ENCODE measurements at regions not wholly inside any gene's neighbourhood (a gene's known extent, or its start where the extent isn't known, plus 50 kb on each side); places are given as distances from the start of the nearest gene placed in this dataset.
"Not testable (repeated sequence)": the region's sequence is repeated elsewhere in the genome, so short reads cannot be mapped to it uniquely, and the experiment has no call there.

DNA sequence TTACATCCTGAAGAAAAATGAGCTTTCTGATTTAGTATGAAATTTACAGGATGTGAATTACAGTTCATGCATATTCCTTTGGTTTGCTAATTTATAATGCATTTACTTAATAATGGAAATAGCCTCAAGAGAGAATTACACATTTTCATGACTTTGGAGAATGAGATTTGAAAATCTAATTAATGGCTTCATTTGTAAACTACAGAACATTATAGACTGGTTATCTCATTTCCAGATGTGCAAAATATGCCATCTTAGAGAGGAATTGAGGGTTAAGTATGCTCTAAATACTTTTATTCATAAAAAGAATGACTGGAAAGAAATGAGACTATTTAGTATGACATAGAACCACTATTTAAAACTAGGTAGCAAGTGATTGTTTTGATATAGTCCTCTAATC, 94.2 kb upstream of the DNAJC10 start:
- intact Hi-C loops (cut with DNase I), result no loop called here

DNA sequence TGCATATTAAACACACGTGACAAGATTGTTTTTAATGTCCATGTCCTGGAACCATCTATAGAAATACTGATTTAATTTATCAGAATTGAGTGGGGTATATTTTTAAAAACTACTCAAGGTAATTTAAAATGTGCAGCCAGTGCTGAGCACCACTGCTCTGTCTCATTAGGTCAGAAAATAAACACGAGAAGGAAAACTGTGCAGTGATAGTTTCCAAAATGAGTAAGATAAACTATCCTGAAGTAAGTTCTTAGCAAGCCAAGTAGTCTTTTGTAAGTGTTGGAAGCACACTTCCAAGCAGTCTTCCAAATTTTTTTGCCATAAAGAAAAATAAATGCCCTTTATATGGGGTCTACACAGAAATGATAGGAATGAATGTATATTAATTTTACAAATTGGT, 93.8 kb upstream of the DNAJC10 start:
- intact Hi-C loops (cut with DNase I), result no loop called here

More for the DNA sequence above, 94.2 kb upstream of the DNAJC10 start:
- DNase-seq (ENCODE audit: low spot score), result no peak

DNA sequence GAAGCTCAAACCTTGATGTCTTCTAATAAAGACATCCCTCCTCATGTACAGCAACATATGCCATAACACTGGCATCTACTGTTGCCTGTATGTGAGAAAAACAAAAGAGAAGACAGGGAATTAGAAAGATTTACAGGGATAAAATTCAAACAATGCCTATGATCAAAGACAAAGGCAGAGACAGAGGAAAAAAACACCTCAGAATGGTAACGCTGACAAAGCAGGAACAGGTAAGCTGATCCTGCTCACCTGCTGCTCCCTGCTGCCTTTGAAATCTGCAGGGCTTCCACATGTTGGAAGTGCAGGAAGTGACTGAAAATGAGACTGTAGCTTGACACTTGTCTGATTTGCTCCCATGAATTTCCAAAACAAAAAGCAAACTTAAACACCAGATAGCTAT, 90.2 kb upstream of the DNAJC10 start:
- DNase-seq (ENCODE audit: low spot score), result no peak
- intact Hi-C loops (cut with DNase I), result no loop called here

More for the DNA sequence above, 93.8 kb upstream of the DNAJC10 start:
- DNase-seq (ENCODE audit: low spot score), result no peak

DNA sequence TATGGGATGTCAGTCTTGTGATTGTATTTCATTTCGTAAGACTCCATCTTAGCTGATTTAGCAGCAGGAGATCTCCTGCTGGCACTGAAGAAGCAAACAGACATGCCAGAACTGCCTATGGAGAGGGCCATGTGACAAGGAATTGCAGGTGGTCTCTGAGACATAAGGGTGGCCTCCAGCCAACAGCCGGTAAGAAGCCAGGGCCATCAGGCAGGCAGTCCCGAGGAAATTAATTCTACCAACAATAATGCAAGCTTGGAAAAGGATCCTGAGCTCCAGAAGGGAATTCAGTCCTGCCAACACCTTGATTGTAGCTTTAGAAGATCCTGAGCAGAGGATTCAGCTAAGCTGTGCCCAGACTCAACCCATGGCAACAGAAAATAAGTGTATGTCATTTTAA, 87.1 kb upstream of the DNAJC10 start:
- DNase-seq (ENCODE audit: low spot score), result no peak
- intact Hi-C loops (cut with DNase I), result no loop called here

DNA sequence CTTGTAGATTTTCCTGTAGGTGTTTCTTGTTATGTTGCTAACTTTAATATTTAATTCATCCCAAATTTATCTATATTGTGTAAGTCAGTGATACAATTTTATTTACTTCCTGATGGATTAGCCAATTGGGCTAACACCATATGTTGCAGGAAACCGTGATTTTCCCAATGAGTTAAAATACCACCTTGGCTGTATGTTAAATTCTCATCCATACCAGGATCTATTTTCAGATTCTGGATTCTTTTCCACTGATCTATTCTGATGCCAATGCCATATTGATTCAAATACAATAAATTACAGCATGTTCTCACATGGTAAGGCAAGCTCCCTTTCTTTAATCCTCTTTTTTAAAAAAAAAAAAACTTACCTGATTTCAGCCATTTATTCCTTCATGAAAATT, 85.8 kb upstream of the DNAJC10 start:
- intact Hi-C loops (cut with DNase I), result no loop called here
- no peak for DNase-seq (ENCODE audit: low spot score)

DNA sequence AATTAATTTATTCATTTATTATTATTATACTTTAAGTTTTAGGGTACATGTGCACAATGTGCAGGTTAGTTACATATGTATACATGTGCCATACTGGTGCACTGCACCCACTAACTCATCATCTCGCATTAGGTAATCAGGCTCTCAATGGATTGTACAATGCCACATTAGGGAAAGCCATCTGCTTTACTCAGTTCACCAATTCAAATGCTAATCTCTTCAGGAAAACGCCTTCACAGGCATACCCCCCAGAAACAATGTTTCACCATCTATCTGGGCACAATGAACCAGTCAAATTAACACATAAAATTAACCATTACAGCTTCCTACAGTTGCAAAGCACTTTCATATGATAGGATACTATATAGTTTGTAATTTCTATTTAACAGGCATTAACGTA, 84.8 kb upstream of the DNAJC10 start:
- intact Hi-C loops (cut with DNase I), result no loop called here
- DNase-seq (ENCODE audit: low spot score), result no peak

DNA sequence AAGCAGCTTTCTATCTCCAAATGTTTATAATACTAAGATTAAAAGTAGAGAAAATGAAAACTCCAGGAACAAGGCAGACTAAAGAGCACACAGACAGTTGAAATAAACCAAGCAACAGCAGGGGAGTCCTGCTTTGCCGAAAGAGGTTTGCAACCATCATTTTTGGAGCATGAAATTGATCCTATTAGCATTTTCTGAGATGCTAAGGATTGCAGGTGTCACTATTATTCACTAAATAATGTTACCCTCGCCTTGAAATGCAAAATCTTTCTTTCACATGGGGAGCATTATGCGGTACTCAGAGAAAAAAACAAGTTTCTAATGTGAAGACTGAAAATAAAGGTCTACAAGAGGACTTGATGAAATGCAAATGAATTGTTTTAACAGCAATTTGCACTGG, 81.7 kb upstream of the DNAJC10 start:
- intact Hi-C loops (cut with DNase I), result no loop called here
- DNase-seq (ENCODE audit: low spot score), result no peak

DNA sequence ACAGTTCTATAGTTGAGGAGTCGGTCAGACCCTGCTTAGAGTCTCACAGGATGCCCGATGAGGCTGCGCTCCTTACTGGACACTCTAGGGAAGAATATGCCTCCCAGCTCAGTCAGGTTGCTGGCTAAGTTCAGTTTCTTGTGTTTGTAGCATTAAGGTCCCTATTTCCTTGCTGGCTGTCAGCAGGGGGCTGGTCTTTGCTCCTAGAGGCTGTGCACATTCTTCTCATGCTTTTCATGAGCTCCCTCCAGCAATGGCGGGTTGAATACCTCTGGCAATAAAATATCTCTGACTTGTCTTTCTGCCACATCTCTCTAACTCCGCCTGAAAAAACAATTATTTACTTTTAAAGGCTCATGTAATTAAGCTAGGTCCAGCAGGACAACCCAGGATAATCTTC, 79.4 kb upstream of the DNAJC10 start:
- intact Hi-C loops (cut with DNase I), result no loop called here
- no peak for DNase-seq (ENCODE audit: low spot score)

DNA sequence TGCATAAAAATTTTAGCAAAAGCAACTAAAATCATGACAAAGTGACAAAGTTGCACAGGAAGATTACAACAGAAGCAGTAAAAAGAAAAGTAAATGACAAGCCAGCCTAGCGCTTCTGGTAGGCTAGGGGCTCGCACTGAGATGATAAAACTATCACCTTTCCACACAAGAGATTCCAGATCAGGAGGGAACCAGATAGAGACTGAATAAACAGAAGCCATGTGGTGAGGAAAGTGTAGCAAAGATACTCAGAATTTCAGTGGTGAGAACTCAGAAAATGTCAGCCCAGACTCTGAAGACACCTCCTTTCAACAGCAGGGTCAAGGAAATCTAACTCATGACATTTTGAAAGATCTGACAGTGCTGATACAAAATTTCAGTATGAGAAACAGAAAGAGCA, 77.4 kb upstream of the DNAJC10 start:
- intact Hi-C loops (cut with DNase I), result no loop called here
- no peak for DNase-seq (ENCODE audit: low spot score)

DNA sequence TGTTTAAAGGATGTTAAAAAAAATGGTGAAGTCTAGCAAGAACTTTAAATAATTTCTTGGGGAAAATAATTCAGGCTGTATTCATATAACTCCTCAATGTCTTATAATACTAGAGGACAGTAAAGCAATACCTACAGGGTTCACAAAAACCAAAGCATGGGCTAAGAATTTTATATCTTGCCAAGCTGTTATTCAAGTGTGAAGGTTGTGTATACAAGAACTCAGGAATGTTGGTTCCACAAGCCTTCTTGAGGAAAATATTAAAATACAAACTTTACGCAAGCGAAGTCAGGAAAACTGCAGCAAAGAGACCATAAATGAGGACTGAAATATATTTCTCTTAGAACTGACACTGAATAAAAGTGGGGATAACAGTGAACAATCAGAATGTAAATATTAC, 76.1 kb upstream of the DNAJC10 start:
- DNase-seq (ENCODE audit: low spot score), result no peak
- intact Hi-C loops (cut with DNase I), result loop anchor here in 1 of 2 donors (10.0 kb wide), 1 partner anchor 455 kb away; no protein-coding TSS in a partner anchor

DNA sequence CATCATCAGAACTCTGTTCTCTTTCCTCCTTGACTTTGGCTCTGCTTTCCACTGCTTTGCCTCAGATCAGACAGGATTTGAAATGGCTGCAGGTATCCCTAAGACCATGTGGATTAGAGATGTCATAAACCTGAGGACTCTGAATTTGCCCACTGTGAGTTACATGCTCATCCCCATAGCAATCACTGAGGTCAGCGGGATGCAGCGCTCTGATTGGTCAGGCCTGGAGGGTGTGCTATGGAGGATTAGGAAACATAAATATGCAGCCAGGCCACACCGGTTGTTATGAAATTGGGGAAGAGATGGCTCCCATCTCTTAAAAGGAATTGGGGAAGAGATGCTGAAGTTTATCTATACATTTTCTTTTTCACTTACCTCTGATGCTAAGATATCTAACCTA, 73.7 kb upstream of the DNAJC10 start:
- intact Hi-C loops (cut with DNase I), result loop anchor here in 1 of 2 donors (10.0 kb wide), 1 partner anchor 458 kb away; no protein-coding TSS in a partner anchor
- peak; percentile 80 for DNase-seq (ENCODE audit: low spot score)

DNA sequence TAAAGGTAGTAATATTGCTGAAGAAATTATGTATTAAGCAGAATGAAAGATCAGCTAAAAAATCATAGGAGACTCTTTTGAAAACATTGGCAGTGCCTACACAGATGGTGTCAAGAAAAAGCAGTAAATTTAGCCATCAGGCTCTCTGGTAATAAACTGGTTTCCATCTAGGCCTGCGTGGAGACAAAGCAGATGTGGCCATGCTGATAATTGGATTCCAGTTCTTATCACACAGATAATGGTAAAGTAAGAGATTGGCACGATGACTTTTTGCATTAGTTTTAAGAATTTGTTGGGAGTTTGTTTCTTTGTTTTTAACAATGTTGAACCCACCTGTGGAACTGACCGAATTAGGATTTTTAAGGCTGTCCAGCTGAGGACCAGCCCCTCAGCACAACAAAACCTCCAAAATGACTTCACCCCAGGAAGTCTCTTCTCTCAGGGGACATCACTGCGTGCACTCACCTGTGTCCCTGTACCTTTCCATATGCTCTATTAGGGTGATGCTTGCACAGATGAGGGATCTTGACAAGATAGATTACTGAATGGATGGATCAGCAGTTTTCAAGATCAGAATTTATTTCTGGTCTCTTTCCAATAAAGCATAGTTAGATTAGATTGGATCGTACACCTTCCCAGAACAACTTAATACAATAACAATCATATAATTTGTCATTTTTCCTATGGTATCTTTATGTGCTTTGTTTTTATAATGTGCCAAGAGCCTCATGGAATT, 69.1 kb upstream of the DNAJC10 start:
- DNase-seq (ENCODE audit: low spot score), result no peak
- intact Hi-C loops (cut with DNase I), result loop anchor here (5.0 to 10.0 kb wide), 2 partner anchors 460 to 462 kb away; no protein-coding TSS in a partner anchor

DNA sequence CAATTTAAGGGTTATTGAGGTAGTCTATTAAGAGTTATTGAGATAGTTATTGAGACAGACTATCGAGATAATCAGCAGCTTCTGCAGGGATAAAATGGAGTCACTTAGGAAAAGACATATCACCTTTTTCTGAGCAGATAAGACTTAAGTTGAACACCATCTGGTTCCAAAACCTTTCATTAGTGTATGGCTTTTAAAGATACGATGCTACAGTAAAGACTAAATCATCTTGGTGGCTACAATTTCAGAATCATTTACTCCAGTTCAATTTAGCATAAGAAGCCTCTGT, 68.6 kb upstream of the DNAJC10 start:
- DNase-seq (ENCODE audit: low spot score), result no peak
- intact Hi-C loops (cut with DNase I), result loop anchor here (5.0 to 10.0 kb wide), 2 partner anchors 460 to 463 kb away; no protein-coding TSS in a partner anchor

DNA sequence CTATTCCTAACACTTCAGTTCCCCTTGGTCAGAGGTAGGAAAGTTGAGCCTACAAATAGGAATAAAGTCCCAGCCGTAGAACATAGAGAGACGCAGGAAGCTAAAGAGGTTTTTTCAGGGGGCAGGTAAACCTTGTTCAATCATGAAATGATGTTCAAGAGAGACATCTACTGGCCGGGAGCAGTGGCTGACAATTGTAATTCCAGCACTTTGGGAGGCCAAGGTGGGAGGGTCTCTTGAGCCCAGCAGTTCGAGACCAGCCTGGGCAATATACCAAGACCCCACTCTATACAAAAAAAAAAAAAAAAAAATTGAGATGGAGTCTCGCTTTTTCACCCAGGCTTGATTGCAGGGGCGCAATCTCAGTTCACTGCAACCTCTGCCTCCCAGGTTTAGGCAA, 66.7 kb upstream of the DNAJC10 start:
- intact Hi-C loops (cut with DNase I), result loop anchor here (5.0 to 10.0 kb wide), 2 partner anchors 462 to 465 kb away; no protein-coding TSS in a partner anchor
- no peak for DNase-seq (ENCODE audit: low spot score)

DNA sequence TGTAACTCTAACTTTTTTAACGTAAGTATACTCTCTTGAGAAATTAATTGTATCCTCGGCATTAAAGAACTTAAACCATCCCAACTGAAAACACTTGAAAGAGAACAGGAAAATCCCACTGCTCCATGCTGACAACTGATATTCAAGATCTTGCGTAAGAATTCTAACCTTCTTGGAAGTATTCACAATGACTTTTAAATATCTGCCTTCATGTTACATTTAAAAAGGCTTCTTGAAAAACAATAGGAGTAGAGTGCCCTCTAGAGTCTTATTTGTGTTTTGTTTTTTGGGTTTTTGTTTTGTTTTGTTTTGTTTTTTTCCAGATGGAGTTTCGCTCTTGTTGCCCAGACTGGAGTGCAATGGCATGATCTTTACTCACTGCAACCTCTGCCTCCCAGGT, 65.4 kb upstream of the DNAJC10 start:
- DNase-seq (ENCODE audit: low spot score), result no peak
- intact Hi-C loops (cut with DNase I), result no loop called here

DNA sequence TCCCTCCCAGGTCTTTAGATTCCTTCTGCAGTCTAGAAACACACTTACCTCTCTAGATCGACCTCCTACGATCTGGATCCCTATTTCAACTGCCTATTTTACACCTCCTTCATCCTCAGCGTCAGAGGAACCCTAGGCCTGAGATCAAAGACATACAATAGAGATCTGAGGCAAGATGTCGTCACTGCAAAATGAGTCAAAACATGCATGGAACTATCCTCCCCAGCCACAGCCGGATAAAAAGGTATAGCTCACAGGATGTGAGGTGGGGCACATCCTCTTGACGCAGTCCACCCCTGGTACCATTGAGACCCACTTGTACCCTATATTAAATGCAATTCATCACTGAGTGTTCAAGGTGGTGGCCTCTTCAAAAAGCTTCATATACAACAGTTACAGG, 63.7 kb upstream of the DNAJC10 start:
- intact Hi-C loops (cut with DNase I), result no loop called here
- DNase-seq (ENCODE audit: low spot score), result no peak

DNA sequence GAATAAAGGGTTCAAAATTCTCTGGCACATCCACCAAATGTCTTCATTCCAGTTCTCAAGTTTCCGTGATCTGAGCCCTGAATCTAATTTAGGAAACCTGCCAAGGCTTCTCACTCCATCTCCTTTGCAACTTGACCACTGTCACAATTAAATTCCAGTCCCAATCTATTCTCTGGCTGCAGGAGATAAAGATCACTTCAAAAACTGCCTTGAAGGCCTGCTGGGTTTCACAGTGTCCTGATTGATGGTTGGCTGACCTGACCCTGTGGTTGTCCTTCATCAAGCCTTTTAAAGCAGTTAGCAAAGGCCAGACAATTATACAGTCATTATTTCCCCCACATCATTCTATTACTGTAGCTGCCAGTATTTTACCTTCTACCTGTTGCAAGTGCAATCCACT, 60.3 kb upstream of the DNAJC10 start:
- intact Hi-C loops (cut with DNase I), result no loop called here
- no peak for DNase-seq (ENCODE audit: low spot score)

DNA sequence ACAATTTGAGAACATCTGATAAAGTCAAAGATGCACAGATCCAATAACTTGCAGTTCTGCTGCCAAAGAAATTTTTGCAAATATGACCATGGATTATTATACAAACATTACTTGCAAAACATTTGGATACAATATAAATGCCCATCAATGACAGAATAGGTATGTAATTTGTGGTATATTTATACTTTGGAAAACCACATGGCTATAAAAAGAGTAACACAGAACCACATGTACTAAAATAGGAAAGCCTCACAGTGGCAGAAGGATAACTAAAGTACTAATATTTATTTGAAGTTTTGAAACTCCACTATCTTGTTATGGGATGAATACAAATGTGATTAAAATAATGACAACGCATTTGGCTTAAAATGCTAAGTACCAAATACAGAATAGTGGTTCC, 51.8 kb upstream of the DNAJC10 start:
- intact Hi-C loops (cut with DNase I), result no loop called here

DNA sequence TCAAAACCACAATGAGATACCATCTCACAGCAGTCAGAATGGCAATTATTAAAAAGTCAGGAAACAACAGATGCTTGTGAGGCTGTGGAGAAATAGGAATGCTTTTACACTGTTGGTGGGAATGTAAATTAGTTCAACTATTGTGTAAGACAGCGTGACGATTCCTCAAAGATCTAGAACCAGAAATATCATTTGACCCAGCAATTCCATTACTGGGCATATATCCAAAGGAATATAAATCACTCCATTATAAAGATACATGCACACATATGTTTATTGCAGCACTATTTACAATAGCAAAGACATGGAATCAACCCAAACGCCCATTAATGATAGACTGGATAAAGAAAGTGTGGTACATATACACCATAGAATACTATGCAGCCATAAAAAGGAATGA, 50.6 kb upstream of the DNAJC10 start:
- DNase-seq (ENCODE audit: low spot score); intact Hi-C loops (cut with DNase I): not testable (repeated sequence)

More for the DNA sequence above, 51.8 kb upstream of the DNAJC10 start:
- no peak for DNase-seq (ENCODE audit: low spot score)

Measured in posterior vena cava (tissue), 2 donors.